H1 (cell line): ENCODE measurements at regions not wholly inside any gene's neighbourhood (a gene's known extent, or its start where the extent isn't known, plus 50 kb on each side); places are given as distances from the start of the nearest gene placed in this dataset.

Experiments
- EGR1 ChIP-seq: IDR thresholded peaks from 2 replicates; pipeline ENCODE4 v1.6.1; 2011; ENCODE audit warnings: low read depth, low read length, borderline replicate concordance
- KDM4A ChIP-seq: IDR thresholded peaks from one replicate; pipeline ENCODE4 v1.7.1; 2012; ENCODE audit warnings: low read depth, mild to moderate bottlenecking, moderate library complexity, low read length, inconsistent platforms; ENCODE audit not compliant: severe bottlenecking
- MAFK ChIP-seq: IDR thresholded peaks from 2 replicates; pipeline ENCODE4 v1.6.1; 2012; ENCODE audit warnings: low read depth, mild to moderate bottlenecking, improper control_type of control experiment, low read length
- NANOG ChIP-seq: IDR thresholded peaks from 2 replicates; pipeline ENCODE4 v1.6.1; 2011; ENCODE audit warnings: low read length, low read depth, mild to moderate bottlenecking, inconsistent platforms; ENCODE audit not compliant: insufficient read depth, poor library complexity, severe bottlenecking
- SIN3A ChIP-seq, 2 experiments: IDR thresholded peaks in 1 of 2; conservative IDR thresholded peaks in 1 of 2; 2 replicates each; pipeline ENCODE4 v1.6.1; 2011 to 2012; ENCODE audit warnings: low read length in 2 of 2, improper control_type of control experiment in 1 of 2, low read depth in 1 of 2, mild to moderate bottlenecking in 1 of 2
- SIX5 ChIP-seq: IDR thresholded peaks from 2 replicates; pipeline ENCODE4 v1.6.1; 2011; ENCODE audit warnings: mild to moderate bottlenecking, low read depth, low read length
- SP2 ChIP-seq: IDR thresholded peaks from 2 replicates; pipeline ENCODE4 v1.6.1; 2012; ENCODE audit warnings: mild to moderate bottlenecking, low read length, inconsistent platforms
- SUZ12 ChIP-seq: fragments of 200-600 bp; sonication (generic); IDR thresholded peaks from 2 replicates; pipeline ENCODE4 v1.6.1; 2012; ENCODE audit warnings: mild to moderate bottlenecking, inconsistent platforms, low read length, moderate library complexity, mixed read lengths

DNA sequence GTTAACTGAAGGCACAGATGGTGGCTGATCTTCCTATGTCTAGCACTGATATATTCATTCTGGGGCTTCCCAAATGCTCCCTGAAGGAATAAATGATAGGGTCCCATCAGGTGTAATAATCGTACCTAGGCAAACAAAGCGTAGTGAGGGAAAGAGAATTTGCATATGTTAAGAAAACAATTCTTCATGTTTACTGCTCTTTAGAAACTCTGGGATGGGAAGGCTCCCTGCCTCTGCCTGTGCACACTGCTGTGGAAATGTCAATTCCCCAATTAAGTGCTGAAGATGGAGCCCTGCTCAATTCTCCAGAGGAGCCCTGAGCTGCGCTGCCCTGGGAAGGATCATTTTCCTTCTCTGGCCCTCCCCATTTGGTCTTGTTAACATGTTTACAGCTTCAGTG, 380.9 kb upstream of the ADARB2 start (continued):
- TF ChIP-seq KDM4A, result no peak
- no peak for TF ChIP-seq SIN3A (conservative IDR thresholded peaks at IDR 0.05 in 1 of 2, IDR thresholded peaks at IDR 0.05 in 1 of 2; ENCODE audit: low read depth in 1 of 2, low read length in 2 of 2)
- TF ChIP-seq MAFK, result no peak
- TF ChIP-seq SP2, result no peak
- TF ChIP-seq NANOG, result no peak
- TF ChIP-seq SIX5, result no peak
- no peak for TF ChIP-seq SUZ12
- no peak for TF ChIP-seq EGR1
- TF ChIP-seq, all 59 proteins: peak for 0
